NCI-H2171 (cell line): ENCODE measurements at regions not wholly inside any gene's neighbourhood (a gene's known extent, or its start where the extent isn't known, plus 50 kb on each side); places are given as distances from the start of the nearest gene placed in this dataset.
A peak's percentile ranks its signal among the peaks of the same experiment; 100 is the strongest.

Source experiments
- DNase-seq: peaks from one replicate; lab custom pipeline; 2025; lab: John Stamatoyannopoulos, UW

DNA sequence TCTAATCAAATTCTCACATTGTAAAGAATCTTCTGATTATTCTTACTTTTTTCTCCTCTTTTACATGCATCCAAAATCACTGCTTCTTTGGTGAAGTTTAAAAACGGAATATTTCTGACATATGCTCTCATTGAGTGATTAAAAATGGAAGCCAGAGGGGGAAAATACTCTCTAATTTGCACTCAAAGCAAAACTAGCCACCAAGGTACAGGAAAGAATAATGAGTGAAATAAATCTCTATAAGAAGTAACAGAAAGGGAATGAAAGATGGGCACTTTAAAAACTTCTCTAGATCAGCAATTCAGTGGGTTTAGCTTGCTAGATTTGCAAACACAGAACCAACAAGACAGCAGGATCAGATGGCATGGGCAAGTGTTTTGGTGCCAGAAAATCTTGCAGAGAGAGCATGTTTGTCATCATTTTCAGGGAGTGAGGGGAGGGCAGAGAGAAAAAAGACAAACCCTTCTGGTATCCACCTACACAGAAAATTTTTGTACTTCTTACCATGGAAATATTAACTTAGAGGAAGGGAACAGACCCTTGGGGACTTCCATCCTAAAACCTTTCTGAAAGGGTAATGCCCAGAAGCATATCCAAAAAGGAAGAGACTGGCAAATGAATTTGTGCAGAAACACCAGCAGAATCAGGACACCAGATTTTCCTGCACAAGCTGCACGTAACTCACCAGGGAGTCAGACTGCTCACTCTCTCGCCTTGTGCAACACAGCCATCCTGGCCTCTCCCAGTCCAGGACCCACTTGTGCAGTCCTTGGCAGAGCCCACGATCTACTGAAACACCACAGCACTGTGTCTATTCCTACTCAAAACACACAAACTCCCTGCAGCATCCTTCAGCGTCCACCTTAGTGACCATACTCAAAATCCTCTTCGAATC lies 270.2 kb upstream of the PRDM1 start:
- DNase-seq: no peak

DNA sequence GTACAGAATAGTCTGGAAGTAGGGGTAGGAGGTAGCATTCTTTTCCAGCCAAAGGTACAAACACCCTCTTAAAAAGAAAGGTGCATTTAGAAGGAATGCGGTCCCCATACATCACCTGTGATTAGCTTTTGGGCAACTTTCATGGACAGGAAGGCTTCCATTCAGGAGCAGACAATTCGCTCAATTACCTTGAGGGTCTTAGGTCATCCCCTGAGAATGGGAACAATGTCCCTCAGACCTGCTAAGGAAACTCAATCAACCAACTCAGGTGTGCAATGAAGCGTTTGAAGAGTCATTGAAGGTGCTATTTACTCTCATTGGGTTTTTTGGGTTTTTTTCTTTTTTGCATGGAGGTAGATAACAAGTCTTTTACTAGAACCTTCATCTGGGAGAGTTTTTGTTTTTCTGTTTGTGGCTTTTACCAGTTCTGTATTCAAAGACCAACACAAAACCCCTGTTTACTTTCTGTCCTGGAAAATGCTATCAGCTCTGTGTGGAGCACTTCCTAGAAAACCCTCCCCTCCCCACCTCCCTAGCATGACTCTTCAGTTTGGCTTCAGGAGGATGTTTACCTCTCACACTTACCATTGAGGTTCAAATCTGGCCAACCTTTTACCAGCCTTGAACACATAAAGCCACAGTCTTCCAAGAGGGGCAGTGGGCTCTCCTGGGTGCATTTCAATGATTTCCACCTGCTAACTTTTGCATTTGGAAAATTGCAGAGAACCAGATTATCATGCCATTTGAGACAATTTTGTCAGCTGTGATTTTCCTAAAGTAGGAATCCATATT lies 271.2 kb upstream of the PRDM1 start:
- no peak for DNase-seq

DNA sequence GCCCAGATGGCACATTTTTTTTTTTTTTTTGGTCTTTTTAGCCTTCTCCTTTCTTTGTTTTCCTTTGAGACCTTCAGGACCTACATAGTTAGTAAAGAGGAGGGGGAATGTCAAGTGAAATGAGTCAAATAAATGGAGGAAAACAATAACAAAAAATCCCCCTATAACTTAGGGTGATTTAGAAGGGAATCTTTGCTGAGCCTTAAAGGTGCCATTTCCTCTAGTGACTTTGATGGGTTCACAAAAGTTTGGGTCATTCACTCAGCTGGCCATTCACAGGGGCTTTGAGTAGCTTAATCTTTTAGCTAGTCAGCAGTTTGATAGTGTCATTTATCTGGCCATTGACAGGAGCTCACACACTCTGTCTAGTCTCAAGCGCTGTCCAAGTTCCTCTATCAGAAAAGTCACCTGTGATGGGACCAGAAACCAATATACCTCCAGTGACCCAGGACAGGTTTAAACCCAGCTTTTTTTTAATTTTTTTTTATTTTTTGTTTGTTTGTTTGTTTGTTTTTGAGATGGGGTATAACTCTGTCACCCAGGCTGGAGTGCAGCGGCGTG lies 275.1 kb upstream of the PRDM1 start:
- DNase-seq: no peak

DNA sequence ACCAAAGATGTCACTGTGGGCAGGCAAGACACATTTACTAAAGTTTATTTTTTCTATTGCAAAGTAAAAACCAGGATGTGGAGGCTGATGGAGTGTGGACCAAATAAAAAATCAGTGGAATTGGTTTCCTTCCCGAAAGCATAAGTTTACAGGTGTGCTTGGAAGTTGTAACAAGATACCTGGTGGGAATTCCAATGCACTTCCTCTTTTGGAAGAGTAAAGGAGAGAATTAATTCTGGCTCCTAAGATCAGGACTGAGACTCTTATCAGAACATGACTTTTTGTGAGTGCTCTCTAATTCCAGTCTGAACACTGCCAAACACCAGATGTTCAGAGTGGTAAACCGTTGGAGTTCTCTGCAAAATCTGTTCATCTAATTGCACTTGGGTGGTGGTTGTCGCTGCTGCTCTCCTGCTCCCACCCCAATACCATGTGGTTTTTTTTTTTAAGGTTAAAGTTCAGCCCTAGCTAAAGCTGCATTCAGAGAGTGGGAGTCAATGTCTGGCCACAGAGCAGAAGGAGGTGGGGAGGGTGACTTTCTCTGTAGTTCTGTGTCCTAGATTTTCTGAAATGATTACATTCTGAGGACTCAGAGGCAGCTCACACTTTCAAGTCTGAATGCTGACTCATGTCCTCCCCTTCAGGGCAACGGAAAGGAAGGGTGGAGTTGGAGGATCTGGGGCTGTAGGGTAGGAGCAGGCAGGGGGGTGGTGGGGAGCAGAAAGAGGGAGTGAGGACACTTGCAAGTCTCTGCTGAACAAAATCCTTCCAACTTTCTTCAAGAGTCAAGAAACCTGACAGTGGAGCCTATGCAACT lies 275.8 kb upstream of the PRDM1 start:
- peak; percentile 82 for DNase-seq

DNA sequence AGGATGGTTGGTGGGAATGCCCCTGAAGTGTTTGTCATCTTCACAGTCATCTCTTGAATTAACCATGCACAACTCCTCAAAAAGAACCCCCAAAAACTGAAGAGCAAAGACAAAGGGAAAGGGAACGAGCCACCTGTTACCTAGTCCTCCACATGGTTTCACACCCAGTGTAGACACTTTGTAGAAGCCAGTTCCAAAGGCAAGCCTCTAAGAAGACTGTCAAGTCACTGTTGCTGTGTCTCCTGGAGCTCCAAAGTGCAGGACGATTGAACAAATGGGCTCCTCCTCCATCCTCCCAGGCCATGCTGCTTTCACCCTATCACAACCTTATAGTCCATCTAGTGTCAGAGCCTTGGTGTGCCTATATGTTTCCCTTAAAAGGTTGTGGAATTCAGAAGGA lies 277.6 kb upstream of the PRDM1 start:
- DNase-seq: no peak

DNA sequence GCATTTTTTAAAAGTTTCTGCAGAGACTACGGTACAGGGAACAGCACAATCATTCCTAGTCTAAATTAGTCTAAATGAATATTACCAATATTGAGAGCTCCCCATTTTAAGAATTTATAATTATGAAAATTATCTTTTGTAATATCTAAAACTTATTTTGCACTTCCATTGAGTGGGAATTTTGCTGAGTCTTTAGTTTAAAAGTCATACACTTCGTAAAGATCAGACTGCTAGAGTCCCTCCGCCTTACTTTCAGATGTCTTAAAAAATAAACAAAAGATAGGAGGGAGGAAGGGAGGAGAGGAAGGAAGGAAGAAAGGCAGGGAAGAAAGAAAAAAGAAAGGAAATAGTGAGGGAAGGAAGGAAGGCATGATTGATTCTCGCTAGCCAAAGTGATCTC lies 278.2 kb upstream of the PRDM1 start:
- DNase-seq: no peak

DNA sequence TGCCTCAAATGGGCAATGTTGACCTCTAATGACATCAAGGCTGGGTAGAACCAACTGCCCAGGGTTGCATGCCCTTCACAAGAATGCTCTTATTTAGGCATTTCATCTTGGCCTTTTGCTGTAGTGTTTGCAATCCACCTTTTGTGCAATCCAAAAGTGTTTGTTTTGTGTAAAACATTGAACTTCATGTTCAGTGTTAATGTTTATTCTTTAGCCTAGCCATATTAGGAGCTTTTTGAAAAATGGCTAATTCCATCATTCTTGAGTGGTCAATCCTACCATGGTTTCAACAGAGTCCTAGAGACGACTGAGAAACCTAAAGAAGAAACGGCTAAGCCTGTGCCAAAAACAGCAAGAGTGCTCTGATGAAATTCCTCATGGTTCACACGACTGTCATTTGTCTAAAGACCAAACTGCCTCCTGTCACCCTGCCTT lies 279.6 kb upstream of the PRDM1 start:
- DNase-seq: no peak

DNA sequence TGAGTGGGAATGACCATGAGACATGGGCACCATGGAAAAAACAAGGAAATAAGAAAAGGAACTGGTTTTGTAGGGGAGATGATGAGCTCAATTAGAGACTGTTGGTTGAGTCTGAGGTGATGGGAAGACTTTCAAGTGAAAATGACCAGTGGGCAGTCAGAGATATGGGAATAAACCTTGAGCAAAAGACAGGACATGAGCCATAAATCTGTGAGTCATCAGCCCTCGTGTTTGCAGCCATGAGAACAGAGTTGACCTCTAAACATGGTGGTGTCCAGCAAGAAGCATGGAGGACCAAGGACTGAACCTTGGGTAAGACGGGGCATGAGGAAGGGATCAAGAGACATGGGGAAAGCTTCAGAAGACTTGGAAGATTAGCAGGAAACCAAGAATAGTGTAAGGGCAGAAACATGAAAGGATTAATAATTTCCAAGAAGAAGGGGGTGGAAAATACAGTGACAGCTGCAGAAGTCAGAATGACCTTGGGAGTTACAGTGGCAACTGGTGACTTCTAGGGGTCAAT lies 280.6 kb upstream of the PRDM1 start:
- no peak for DNase-seq

DNA sequence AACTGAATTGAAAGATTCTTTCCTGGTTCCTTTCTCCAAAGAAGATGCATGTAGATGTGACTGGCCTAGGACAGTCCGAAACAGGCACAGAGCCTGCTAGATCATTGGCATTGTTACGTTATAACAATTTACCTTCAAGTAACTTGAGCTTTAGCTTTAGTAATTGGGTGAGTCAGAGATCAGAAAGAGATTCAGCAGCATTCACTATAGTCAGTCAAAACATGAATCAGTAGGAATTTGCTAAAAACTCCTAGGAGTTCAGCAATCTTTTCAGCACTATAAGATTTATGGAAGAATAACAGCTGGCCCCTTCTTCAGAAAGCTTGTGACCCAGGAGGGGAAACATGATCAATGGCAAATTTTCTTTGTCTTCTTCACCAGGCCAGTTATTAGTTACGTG lies 281.7 kb upstream of the PRDM1 start:
- DNase-seq: no peak

DNA sequence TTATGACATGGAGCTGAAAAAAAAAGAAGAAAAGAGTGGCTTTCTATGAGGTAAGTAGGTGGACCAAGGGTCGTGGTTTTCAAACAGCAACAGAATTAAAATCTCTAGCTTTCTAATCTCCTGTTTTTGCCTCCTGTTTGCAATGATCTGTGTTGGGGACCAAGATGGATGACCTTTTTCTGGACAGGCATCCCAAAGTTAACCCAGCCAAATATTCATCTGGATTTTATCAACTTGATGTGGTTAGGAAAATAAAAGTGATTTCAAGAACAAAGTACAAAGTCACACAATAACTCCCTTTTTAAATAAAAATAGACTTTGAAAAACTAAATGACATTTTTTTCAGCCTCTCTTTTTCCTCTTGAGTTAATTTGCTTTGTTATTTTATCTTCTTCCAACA lies 282.1 kb upstream of the PRDM1 start:
- no peak for DNase-seq

DNA sequence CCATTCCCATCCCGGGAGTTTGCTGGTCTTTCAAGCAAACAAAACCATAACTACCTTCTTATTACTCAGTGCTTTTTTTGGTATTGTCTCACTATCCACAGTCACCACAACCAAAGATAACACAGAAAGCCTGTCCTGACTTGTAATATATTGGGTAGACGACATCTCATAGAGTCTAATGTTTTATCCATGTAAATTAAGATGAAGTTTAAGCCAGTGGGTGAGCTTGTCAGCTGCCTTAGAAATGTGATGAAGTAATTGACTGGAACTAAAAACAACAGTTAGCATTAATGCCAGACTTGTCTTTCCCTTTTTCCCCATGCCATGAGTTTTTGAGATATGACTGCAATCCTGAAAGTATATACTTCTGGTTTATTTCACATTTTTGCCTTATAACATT lies 282.7 kb upstream of the PRDM1 start:
- DNase-seq: no peak

DNA sequence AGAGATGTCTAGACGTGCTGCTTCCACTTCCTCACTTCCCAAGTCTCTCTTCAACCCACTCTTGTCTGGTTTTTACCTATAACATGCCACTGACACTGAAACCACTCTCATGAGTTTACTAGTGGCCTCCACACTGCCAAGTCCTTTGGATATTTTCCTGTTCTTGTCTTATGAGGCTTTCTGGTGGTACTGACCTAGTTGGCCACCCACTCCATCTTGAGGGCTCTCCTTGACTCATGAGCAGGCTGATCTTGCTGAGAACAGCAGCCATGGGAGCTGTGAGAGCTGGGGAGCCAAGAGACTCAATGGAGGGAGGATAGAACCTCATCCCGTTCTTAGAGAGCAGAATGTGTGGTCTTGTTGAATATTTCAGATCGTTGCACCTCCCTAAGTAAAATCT lies 283.4 kb upstream of the PRDM1 start:
- DNase-seq: no peak

DNA sequence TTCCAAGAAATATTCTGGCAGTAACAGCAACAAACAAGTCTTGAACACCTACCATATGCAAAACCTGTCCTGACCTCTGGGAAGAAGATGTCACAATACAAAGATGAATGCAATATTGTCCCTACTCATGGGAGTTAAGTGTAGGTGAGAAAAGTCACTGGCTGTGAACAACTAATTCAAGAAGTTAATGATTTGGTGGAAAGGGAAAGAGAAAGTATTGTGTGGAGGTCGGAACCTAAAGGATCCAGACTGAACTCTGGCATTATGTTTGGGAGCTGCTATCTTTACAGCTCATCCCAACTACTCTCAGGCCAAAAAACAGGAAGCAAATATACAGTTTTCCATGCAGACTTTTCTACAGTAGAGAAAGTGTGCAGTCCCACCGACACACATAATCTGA lies 285.3 kb upstream of the PRDM1 start:
- no peak for DNase-seq

DNA sequence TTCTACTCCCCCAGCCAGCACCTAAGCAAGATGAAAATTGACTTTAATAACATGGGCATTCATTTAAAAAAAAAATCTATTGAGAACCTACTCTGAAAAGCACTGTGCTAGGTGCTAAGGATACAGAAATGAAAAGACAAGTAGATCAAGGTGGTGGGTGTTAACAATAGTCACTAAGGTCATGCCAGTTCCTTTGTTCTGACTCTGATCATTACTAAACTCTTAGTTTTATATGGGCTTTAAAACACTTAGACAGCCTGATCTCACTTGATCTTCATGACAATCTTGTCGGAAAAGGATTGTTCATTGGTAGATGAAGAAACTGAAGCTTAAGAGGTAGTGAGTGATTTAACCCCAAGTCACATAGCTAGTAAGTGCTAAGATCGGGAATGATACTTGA lies 285.7 kb upstream of the PRDM1 start:
- no peak for DNase-seq

DNA sequence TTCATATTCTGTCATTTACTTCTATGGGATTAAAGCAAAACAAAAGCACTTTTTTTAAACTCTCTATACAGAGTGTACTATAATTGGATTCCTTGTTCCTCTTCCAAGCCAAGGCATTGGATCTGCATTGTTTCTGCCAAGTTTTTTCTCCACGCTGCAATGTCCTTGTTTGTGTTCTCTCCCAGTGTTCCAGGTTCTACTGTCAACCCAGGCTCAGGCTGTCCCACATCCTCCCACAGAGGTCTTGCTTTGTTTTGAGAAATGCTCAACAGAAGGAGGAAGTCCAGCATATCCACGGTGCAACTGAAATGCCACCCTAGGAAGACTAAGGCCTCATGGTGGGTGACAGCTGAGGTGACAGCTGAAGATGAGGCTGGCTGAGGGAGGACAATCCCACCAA lies 287.1 kb upstream of the PRDM1 start:
- no peak for DNase-seq

DNA sequence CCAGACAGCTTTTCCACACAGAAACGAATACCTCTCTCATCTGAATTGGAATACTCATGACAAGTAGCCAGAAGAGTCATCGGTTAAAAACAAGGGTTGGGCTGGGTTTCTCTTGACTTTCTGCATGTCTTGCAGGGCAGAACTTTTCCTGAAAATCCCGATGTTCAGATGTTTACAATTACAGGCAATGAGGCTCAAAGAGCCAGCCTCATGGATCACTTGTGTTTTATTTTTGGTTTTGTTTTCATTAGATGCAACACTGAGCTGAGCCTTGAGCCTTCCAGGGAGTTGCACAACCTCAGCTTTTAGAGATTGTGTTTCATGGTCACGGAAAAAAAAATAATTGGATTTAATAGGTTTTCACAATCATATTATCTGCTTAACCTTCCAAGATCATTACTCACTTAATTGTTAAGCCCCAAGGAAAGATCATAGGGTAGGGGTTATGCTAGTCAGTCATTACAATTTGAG lies 288.1 kb upstream of the PRDM1 start:
- DNase-seq: no peak

DNA sequence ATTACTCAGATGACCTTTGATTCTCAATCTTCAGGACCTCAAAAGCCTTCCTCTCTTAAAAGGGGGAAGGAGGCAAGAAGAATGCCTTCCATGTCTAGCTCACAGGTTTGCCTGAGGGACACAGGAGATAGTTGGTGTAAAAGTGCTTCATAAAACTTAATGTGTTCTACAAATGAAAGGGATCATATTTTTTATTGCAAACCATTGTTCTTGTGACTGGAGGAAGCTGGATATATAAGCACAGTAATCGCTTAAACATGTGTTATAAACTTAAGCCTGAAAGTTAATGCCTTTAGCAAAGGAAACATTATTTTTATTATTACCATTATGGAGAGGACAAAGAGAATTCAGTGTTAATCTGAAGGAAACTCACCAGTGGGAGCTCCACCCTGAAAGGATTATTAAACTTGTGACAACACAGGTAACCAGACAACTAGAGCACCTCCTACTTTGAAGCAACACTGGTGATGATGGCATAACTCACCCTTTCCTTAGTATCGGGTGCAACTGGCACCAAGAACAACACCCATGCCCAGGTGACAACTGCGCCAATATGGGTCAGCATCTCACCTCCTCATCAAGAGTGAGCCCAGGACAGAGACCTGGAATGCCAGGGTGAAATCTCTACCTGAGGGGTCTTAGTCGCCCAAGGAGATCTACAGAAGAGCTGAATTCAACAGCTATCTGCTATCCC lies 288.7 kb upstream of the PRDM1 start:
- no peak for DNase-seq

DNA sequence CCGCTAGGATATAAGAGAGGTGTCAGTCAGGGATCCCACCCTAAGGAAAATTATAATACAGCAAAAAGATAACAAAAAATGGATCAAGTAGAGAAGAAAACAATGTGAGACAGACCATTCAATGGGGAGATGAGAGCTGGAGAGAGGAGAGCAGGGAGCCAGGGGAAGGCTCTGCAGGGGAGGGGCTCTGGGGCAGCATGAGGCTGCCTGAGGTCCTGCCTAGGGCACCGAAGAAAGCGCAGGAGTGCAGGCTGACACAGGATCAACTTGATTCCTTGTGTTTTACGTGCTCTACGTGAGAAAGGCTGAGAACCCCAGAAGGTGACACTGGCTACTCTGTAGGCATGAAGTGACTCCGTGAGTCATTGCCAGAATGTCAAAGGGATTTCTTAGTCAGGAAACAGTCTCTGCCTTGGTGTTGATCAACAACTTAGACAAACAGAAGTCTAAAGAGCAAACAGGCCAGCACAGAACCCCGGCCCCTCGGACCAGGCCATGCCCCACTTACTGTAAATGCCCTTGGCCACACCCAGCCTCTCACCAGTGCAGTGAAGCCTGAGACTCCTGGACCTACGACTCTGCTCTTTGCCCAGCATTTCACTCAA lies 290.1 kb upstream of the PRDM1 start:
- DNase-seq: no peak

DNA sequence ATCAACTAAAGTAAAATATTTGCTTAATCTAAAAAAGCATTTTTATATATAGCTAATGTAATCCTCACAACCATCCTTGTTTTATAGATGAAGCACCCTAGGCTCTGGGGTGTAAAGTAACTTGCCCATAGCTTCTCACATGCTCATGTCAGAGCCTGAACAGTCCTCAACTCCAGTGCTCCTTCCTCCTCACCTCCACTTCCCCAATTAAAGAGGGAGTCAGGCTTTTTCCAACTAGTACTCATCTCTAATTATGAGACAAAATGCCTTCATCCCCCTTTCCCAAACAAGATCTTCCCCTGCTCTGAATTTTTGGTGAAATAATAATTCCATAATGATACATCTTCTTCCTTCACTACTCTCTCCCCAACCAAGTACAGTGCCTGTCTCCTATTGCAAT lies 290.8 kb upstream of the PRDM1 start:
- DNase-seq: no peak

DNA sequence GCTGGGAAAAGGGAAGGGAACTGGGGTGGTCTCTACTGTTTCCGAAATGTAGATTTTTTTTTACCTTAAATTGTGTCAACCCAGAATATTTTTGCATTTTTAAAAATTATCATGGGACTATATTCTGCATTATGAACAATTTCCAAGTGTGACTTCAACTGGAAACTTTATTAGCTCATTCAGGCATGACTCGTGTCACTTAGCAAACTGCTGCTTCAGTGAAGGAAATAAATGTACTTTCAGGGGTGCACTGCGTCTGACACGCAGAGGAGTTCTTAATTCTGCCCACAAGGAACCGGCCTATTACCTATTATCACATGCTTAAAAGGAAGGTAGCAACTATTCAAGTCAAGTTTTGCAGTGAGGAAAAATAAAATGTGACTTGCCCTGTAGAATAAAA lies 291.3 kb upstream of the PRDM1 start:
- DNase-seq: no peak

DNA sequence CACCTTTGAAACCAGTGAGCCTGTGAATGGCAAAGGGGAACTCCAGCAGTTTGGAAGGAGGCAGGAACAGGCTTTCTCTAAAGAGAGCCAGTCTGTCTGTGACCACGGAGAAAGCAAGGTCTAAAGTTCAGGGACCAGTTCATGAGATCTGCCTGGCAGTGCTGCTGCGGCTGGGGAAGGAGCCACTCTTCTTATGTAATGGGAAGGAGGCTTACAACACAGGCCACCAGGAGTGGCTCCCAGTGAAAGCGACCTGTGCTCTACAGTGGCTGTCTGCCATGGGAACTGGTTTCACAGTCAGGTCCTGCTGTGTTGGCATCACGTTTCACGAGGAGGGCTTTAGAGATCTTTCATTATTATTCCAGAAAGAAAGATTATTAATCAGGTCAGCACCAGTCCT lies 291.9 kb upstream of the PRDM1 start:
- DNase-seq: no peak
